SK-N-SH (cell line): ENCODE measurements at regions not wholly inside any gene's neighbourhood (a gene's known extent, or its start where the extent isn't known, plus 50 kb on each side); places are given as distances from the start of the nearest gene placed in this dataset.

Experiments used
- CTCF ChIA-PET: fragments of 300-600, 350-600 bp; formaldehyde crosslinking; extraction: SDS; loops from one replicate; lab custom pipeline; 2021; lab: Yijun Ruan, JAX
- POLR2A ChIA-PET: fragments of 350-600 bp; sonication (Branson Sonifier 250); formaldehyde crosslinking; extraction: SDS; loops from one replicate; lab custom pipeline; 2020; ENCODE audit warnings: antibody characterized with exemption, inconsistent platforms; lab: Yijun Ruan, JAX
- DNase-seq: peaks from one replicate; pipeline ENCODE4 v3.0.0; 2012
- H2AFZ ChIP-seq: fragments of 200-600 bp; sonication (generic); 2 replicates; pipeline ENCODE4 v1.8.1; 2016; ENCODE audit warnings: antibody characterized with exemption, mild to moderate bottlenecking, low read depth
- H3F3A ChIP-seq: fragments of 200-600 bp; sonication (generic); replicated peaks from 2 replicates; pipeline ENCODE3; 2016; ENCODE audit warnings: antibody characterized with exemption, mild to moderate bottlenecking; ENCODE audit not compliant: insufficient read depth
- H3K27ac ChIP-seq, 2 experiments: fragments of 200-500 bp in 1 of 2; fragments of 200-600 bp in 1 of 2; sonication (Bioruptor generic) in 1 of 2; sonication (generic), shearing (Covaris generic) in 1 of 2; 2 replicates each; pipeline versions ENCODE4 v1.5.1 to v1.6.1; 2014 to 2016; ENCODE audit warnings: low read depth in 2 of 2, inconsistent platforms in 1 of 2, low read length in 1 of 2, mild to moderate bottlenecking in 1 of 2, mixed read lengths in 1 of 2
- H3K27me3 ChIP-seq: fragments of 200-600 bp; sonication (generic), shearing (Covaris generic); 2 replicates; pipeline ENCODE4 v1.6.1; 2016; ENCODE audit warnings: mixed run types; ENCODE audit not compliant: insufficient read depth
- H3K36me3 ChIP-seq, 2 experiments: fragments of 200-500 bp in 1 of 2; fragments of 200-600 bp in 1 of 2; sonication (Bioruptor generic) in 1 of 2; sonication (generic) in 1 of 2; replicated peaks in 1 of 2; 2 replicates each; pipeline versions ENCODE3 to v1.5.1; 2014 to 2016; ENCODE audit warnings: low read length in 1 of 2, mild to moderate bottlenecking in 1 of 2; ENCODE audit not compliant: insufficient read depth in 2 of 2, control insufficient read depth in 1 of 2
- H3K4me1 ChIP-seq, 2 experiments: fragments of 200-500 bp in 1 of 2; fragments of 200-600 bp in 1 of 2; sonication (Bioruptor generic) in 1 of 2; sonication (generic), shearing (Covaris generic) in 1 of 2; 2 replicates each; pipeline versions ENCODE4 v1.5.1 to v1.6.1; 2014 to 2016; ENCODE audit warnings: low read depth in 1 of 2, low read length in 1 of 2, mixed run types in 1 of 2; ENCODE audit not compliant: insufficient read depth in 2 of 2, control insufficient read depth in 1 of 2
- H3K4me2 ChIP-seq: fragments of 200-600 bp; sonication (generic), shearing (Covaris generic); 2 replicates; pipeline ENCODE4 v1.6.1; 2017; ENCODE audit warnings: mixed run types
- H3K4me3 ChIP-seq, 2 experiments: fragments of 200-500 bp in 1 of 2; fragments of 200-600 bp in 1 of 2; sonication (Bioruptor generic) in 1 of 2; sonication (generic), shearing (Covaris generic) in 1 of 2; 2 replicates each; pipeline versions ENCODE4 v1.5.1 to v1.8.1; 2014 to 2016; ENCODE audit warnings: low read depth in 2 of 2, inconsistent platforms in 1 of 2, low read length in 1 of 2, mild to moderate bottlenecking in 1 of 2, mixed read lengths in 1 of 2, moderate library complexity in 1 of 2
- H3K79me2 ChIP-seq: fragments of 200-600 bp; sonication (generic); 2 replicates; pipeline ENCODE4 v1.8.1; 2017; ENCODE audit warnings: mild to moderate bottlenecking; ENCODE audit not compliant: insufficient read depth
- H3K9ac ChIP-seq: fragments of 200-600 bp; sonication (generic); 2 replicates; pipeline ENCODE4 v1.6.1; 2017; ENCODE audit warnings: mixed run types
- H3K9me2 ChIP-seq: fragments of 200-600 bp; sonication (generic); 2 replicates; pipeline ENCODE4 v1.6.1; 2017; ENCODE audit warnings: mixed run types
- H3K9me3 ChIP-seq: fragments of 200-600 bp; sonication (generic); 2 replicates; pipeline ENCODE4 v1.6.1; 2017; ENCODE audit warnings: mixed run types, mild to moderate bottlenecking, moderate library complexity
- H4K20me1 ChIP-seq: fragments of 200-600 bp; sonication (generic); 2 replicates; pipeline ENCODE4 v1.6.1; 2017; ENCODE audit warnings: mild to moderate bottlenecking, mixed run types; ENCODE audit not compliant: insufficient read depth
- CHD2 ChIP-seq: fragments of 150-350 bp; IDR thresholded peaks from 2 replicates; pipeline ENCODE4 v1.6.1; 2018; ENCODE audit warnings: low read length; ENCODE audit not compliant: partially characterized antibody
- EP300 ChIP-seq, 2 experiments: IDR thresholded peaks; 2 replicates each; pipeline versions ENCODE4 v1.4.0 to v1.6.1; 2012; ENCODE audit warnings: borderline replicate concordance in 1 of 2, low read depth in 1 of 2, low read length in 1 of 2
- FOXM1 ChIP-seq: IDR thresholded peaks from 2 replicates; pipeline ENCODE4 v1.4.0; 2012; ENCODE audit warnings: low read depth, mild to moderate bottlenecking
- GATA2 ChIP-seq: sonication (generic); formaldehyde crosslinking; IDR thresholded peaks from 2 replicates; pipeline ENCODE4 v1.5.0; 2020; ENCODE audit warnings: mild to moderate bottlenecking, missing genetic modification reagents
- JUND ChIP-seq: IDR thresholded peaks from 2 replicates; pipeline ENCODE4 v1.4.0; 2012
- MAX ChIP-seq: IDR thresholded peaks from 2 replicates; pipeline ENCODE4 v1.4.0; 2012; ENCODE audit warnings: low read depth
- MEF2A ChIP-seq: IDR thresholded peaks from 2 replicates; pipeline ENCODE4 v1.4.0; 2012; ENCODE audit warnings: low read depth, borderline replicate concordance
- NRF1 ChIP-seq: IDR thresholded peaks from 2 replicates; pipeline ENCODE4 v1.6.1; 2012; ENCODE audit warnings: low read depth, mild to moderate bottlenecking, low read length
- RAD21 ChIP-seq: IDR thresholded peaks from 2 replicates; pipeline ENCODE4 v1.6.1; 2012; ENCODE audit warnings: mild to moderate bottlenecking, low read length
- RXRA ChIP-seq: IDR thresholded peaks from 2 replicates; pipeline ENCODE4 v1.4.0; 2012; ENCODE audit warnings: low read depth, mild to moderate bottlenecking, borderline replicate concordance
- SMC3 ChIP-seq: IDR thresholded peaks from 2 replicates; pipeline ENCODE4 v1.6.1; 2012; ENCODE audit warnings: low read depth, low read length, improper control_type of control experiment
- TAF1 ChIP-seq: IDR thresholded peaks from 2 replicates; pipeline ENCODE4 v1.6.1; 2012; ENCODE audit warnings: low read depth, mild to moderate bottlenecking, low read length, moderate library complexity, borderline replicate concordance
- TCF12 ChIP-seq: IDR thresholded peaks from 2 replicates; pipeline ENCODE4 v1.4.0; 2012
- ZBTB33 ChIP-seq: IDR thresholded peaks from 2 replicates; pipeline ENCODE4 v1.4.0; 2012; ENCODE audit warnings: low read depth, borderline replicate concordance
- WGBS: methylation state at CpG from one replicate; pipeline ENCODE4 v1.1.6; 2017; ENCODE audit warnings: low lambda C conversion rate; 5-methylcytosine and 5-hydroxymethylcytosine counted together
- TF ChIP-seq, protein P1 (sequence below): IDR thresholded peaks from 2 replicates; pipeline ENCODE4 v1.4.0; 2012; ENCODE audit warnings: low read depth, borderline replicate concordance
- TF ChIP-seq, protein P2 (sequence below): fragments of 150-350 bp; IDR thresholded peaks from 2 replicates; pipeline ENCODE4 v1.6.1; 2017; ENCODE audit warnings: antibody characterized with exemption, low read length, low read depth, borderline replicate concordance

- no peak overlapping the region for H3K9ac ChIP-seq
- CTCF ChIA-PET = no interaction called here
Measured at GRCh38 chr12:105466901-105467598, 136.6 kb downstream of the C12orf75 start.

DNA sequence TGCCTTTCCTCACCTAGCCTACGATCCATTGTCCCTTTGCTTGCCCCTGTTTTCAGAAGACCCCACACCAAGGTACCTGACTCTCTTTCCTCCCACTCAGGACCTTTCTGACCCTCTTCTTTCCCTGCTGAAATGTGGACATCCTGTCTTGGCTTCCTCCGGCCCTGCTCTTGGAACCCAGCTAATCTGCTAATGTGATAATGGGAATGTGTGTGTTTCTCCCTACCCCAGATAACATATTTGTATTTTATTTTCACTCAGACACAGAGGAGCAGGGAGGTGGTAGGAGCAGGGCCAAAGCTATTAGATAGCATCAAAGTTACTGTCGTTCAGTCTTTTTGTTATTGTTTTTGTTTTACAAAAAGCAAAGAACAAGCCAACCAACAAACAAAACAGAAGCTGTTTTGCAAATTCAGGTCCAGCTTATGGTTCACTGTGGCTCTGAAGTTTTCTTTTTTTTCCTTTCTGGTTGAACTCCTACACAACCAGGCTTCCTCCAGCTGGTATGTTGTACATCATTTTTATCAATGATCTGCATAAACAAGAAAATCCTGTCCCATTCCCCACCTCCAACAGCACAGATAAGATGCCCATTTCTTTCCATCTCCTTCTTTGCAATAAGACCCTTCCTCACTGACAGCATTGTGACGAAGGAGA, 137.3 kb downstream of the C12orf75 start:
- H3F3A ChIP-seq = peaks cover 24% of the 10 kb centered on the region
- no peak overlapping the region for H3K9ac ChIP-seq
- H4K20me1 ChIP-seq = no peaks in the 10 kb centered on the region
- H3K36me3 ChIP-seq = no peaks in the 10 kb centered on the region
- no peak for TF ChIP-seq JUND
- H3K4me2 ChIP-seq = no peak overlapping the region
- H3K4me1 ChIP-seq = peaks cover 2 to 4% of the 10 kb centered on the region in 2 experiments; a peak in 2 of 4 replicates
- WGBS = 68% methylated on average over 4 of the region's 4 CpGs
- no peaks in the 10 kb centered on the region for H3K27me3 ChIP-seq
- H3K4me3 ChIP-seq = no peak overlapping the region
- DNase-seq = peak; percentile 19
- H3K27ac ChIP-seq = no peak overlapping the region
- H3K79me2 ChIP-seq = no peaks in the 10 kb centered on the region
- ChIA-PET POLR2A (no interaction called here), CTCF (interaction anchor here (1.5 kb wide), 1 partner anchor 47 kb away, joined by 4 read pairs; no protein-coding TSS in a partner anchor)
- H3K9me3 ChIP-seq = no peaks in the 10 kb centered on the region
- no peak overlapping the region for H2AFZ ChIP-seq
- no peaks in the 10 kb centered on the region for H3K9me2 ChIP-seq

More at GRCh38 chr12:105466901-105467598, 136.6 kb downstream of the C12orf75 start:
- no peaks in the 10 kb centered on the region for H3K9me3 ChIP-seq
- H3K4me2 ChIP-seq = no peak overlapping the region
- H4K20me1 ChIP-seq = no peaks in the 10 kb centered on the region
- H3K36me3 ChIP-seq = no peaks in the 10 kb centered on the region
- H3K9me2 ChIP-seq = no peaks in the 10 kb centered on the region
- no peak overlapping the region for H3K4me3 ChIP-seq
- peaks cover 4 to 10% of the 10 kb centered on the region in 2 experiments; a peak in 3 of 4 replicates for H3K4me1 ChIP-seq
- POLR2A ChIA-PET = no interaction called here
- peak overlapping the region; percentile 23; the same call in 1 of the 2 replicates for H2AFZ ChIP-seq
- H3F3A ChIP-seq = peaks cover 32% of the 10 kb centered on the region
- TF ChIP-seq CHD2 (no peak), NRF1 (no peak)
- TF ChIP-seq, all 33 proteins: peak for 0
- Histone ChIP-seq H3K27ac (no peak overlapping the region; a peak in 1 of 4 replicates), H3K79me2 (no peaks in the 10 kb centered on the region), H3K27me3 (no peaks in the 10 kb centered on the region)
- 87% methylated on average over 7 of the region's 7 CpGs for WGBS
- no peak for DNase-seq

GRCh38 chr12:105468464-105468863, 138.0 kb downstream of the C12orf75 start:
- POLR2A ChIA-PET = no interaction called here
- WGBS = 50% methylated on average over 1 of the region's 1 CpG
- peaks cover 2 to 4% of the 10 kb centered on the region in 2 experiments; a peak in 2 of 4 replicates for H3K4me1 ChIP-seq
- no peak overlapping the region for H3K27ac ChIP-seq
- H3K27me3 ChIP-seq = no peaks in the 10 kb centered on the region
- no peak overlapping the region for H3K4me2 ChIP-seq
- no peaks in the 10 kb centered on the region for H3K9me2 ChIP-seq
- no peak for DNase-seq
- TF ChIP-seq, protein P1, sequence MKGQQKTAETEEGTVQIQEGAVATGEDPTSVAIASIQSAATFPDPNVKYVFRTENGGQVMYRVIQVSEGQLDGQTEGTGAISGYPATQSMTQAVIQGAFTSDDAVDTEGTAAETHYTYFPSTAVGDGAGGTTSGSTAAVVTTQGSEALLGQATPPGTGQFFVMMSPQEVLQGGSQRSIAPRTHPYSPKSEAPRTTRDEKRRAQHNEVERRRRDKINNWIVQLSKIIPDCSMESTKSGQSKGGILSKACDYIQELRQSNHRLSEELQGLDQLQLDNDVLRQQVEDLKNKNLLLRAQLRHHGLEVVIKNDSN = no peak
- TF ChIP-seq MEF2A (no peak), CHD2 (no peak), MAX (no peak), EP300 (IDR thresholded peaks at IDR 0.05; ENCODE audit: borderline replicate concordance in 1 of 2, low read depth in 1 of 2, low read length in 1 of 2) (no peak), RXRA (no peak), ZBTB33 (no peak), TAF1 (no peak), RAD21 (no peak), TCF12 (no peak), FOXM1 (no peak), GATA2 (CRISPR knock-in tag) (no peak), SMC3 (no peak)
- TF ChIP-seq, protein P2, sequence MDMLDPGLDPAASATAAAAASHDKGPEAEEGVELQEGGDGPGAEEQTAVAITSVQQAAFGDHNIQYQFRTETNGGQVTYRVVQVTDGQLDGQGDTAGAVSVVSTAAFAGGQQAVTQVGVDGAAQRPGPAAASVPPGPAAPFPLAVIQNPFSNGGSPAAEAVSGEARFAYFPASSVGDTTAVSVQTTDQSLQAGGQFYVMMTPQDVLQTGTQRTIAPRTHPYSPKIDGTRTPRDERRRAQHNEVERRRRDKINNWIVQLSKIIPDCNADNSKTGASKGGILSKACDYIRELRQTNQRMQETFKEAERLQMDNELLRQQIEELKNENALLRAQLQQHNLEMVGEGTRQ = no peak
- H3K9ac ChIP-seq = no peak overlapping the region
- no peak overlapping the region for H3K4me3 ChIP-seq
- no peaks in the 10 kb centered on the region for H3K9me3 ChIP-seq
- H3F3A ChIP-seq = peaks cover 22% of the 10 kb centered on the region
- H2AFZ ChIP-seq = no peak overlapping the region
- no peaks in the 10 kb centered on the region for H4K20me1 ChIP-seq
- CTCF ChIA-PET = interaction anchor here (1.5 kb wide), 1 partner anchor 48 kb away, joined by 4 read pairs; no protein-coding TSS in a partner anchor
- no peaks in the 10 kb centered on the region for H3K36me3 ChIP-seq
- H3K79me2 ChIP-seq = no peaks in the 10 kb centered on the region
